Stimulated activated CD8-positive, alpha-beta memory T cell treated with anti-CD3 and anti-CD28 coated beads, Interleukin-4, amount 100 ng/mL, for 48 hours (primary cell): ENCODE measurements at regions not wholly inside any gene's neighbourhood (a gene's known extent, or its start where the extent isn't known, plus 50 kb on each side); places are given as distances from the start of the nearest gene placed in this dataset.
"Not testable (repeated sequence)": the region's sequence is repeated elsewhere in the genome, so short reads cannot be mapped to it uniquely, and the experiment has no call there.

Source experiments
- DNase-seq: peaks from one replicate; pipeline ENCODE4 v3.0.0-alpha.2; 2020

- DNase-seq, result no peak
These were observed 259.2 kb downstream of the UTRN start for GRCh38 chr6:144544266-144544830.

DNA sequence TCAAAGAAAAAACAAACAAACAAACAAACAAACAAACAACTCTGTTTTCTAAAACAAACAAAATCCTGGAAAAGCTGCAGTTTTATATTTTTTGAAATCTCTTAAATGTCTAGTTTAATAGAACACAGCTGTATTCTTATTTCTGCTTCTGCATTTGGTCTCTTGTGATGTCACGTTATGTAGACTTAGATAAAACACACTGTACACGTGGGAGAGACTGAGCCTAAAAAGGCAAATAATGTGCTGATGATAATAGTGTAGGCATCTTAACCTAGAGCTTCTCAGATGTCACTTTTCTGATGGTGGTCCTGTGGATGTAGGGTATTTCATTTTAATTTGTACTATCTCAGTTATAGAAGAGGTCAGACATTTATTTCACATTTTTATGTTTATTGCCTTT is 261.7 kb downstream of the UTRN start:
- no peak for DNase-seq

GRCh38 chr6:144547409-144547808 is 262.3 kb downstream of the UTRN start:
- no peak for DNase-seq

DNA sequence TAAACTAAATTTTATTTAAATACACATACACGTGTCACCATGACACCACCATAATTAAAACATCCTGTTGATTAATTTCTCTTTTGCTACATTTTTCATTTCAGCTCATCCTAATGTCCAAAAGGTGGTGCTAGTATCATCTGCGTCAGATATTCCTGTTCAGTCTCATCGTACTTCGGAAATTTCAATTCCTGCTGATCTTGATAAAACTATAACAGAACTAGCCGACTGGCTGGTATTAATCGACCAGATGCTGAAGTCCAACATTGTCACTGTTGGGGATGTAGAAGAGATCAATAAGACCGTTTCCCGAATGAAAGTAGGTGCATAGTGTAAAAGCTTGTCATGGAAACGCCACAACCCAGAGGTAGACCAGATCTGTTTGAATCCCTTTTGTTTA is 263.4 kb downstream of the UTRN start:
- no peak for DNase-seq

DNA sequence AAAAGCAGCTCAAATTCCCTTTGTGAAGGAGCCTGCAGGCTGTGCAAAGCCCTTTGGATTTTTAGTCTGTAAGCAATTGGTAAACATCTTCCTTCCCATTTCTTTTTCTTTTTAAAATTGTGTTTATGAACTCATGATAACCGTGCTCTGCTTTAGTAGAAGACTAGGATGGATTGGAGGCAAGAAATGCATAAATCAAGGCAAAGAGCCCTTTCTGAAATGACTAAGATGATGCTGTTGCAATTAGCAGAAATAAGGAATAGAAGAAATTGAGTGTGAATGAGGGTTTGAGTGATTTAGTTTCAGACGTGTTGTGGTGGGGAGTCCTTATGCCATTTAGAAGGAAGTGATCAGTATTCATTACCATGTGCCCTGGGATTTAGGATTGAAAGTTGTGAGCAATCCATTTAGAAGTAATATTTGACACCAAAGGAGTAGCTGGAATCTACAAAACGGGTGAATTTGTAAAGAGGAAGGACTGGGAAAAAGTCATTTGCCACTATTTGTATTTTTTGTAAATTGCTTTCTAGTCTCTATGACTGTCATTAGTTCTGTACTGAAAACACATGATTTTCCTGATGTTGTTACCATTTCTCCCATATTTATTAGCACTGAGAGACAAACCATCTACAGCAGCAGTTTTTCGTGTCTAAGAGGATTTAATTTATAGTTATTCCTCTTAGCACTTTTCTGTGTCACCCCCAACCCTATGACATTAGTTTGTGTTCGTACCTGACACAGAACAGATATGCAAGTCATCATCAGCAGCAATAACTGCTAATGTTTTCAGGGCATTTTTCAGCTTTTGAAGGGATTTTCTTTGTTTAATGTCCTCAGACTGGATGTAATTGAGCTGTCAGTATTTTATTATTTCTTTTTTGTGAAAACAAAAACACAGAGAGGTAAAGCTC is 265.0 kb downstream of the UTRN start:
- no peak for DNase-seq

DNA sequence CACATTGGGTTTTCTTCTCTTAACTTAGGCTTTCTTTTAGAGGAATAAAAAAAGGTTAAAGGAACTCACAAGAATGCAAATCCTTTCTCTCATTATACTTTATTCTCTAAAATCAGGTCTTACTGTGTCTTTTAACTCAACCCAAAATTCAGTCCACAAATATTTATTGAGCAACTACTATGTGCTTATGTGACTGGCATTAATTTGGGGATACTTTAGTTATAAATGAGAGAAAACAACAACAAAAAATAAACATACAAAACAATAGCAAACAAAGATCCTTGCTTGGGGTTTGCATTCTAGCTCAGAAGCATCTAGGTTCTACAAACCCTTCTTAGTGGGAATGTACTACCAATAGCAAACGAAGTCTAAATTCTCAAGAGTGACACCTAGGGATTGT is 266.2 kb downstream of the UTRN start:
- no peak for DNase-seq

DNA sequence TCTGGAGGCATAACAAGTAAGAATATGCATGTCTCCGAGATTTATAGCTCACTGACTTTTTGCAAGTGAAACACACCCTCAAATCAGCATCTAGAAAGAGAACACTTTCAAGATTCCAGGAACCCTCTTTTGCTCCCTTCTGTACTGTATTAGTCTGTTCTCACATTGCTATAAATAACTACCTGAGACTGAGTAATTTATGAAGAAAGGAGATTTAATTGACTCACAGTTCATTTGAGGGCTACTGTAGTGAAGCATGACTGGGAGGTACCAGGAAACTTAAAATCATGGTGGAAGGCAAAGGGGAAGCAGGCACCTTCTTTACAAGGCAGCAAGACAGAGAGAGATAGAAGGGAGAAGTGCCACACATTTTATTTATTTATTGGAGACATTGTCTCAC is 269.9 kb downstream of the UTRN start:
- DNase-seq, result no peak

GRCh38 chr6:144559865-144560593 is 274.9 kb downstream of the UTRN start:
- peak; percentile 48 for DNase-seq

DNA sequence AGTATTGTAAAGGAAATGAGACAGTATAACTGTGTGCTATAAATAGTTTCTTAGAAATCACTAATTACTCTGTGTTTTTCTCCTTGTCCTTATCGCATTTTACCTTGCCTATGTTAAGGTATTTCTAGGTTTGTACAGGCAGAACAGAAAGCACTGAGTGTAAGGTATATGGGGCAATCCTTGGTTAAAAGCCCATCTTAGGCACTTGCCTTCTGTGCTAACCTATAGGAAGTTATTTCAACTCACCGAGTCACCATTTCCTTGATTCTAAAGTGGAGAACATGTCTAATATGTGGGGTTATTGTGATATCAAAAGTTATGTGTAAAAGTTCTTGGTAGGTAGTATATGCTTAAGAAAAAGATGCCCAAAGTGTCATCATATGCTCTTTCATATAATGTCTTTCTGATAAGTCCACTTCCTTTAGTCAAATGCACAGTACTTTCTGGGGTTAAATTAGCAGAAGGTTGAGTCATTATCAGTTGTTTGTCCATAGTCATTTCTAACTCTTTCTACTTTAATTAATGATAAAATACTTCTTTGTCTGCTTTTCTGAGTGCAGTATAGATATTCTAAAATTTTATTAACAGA is 276.4 kb downstream of the UTRN start:
- DNase-seq, result no peak

DNA sequence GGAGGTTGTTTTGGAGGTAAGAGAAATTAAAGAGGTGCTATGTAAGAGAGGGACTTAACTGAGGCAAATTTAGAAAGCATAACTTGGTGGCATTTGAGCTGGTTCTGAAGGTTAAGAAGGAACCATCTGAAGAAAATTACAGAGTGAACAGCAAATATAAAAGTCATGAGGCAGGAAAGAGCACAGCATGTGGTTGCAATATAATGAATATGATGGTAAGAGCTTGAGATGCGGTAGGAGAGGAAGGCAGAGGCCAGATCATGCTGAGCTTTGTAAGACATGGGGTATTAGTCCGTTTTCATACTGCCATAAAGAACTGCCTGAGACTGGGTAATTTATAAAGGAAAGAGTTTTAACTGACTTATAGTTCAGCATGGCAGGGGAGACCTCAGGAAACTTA is 279.1 kb downstream of the UTRN start:
- DNase-seq, result no peak

DNA sequence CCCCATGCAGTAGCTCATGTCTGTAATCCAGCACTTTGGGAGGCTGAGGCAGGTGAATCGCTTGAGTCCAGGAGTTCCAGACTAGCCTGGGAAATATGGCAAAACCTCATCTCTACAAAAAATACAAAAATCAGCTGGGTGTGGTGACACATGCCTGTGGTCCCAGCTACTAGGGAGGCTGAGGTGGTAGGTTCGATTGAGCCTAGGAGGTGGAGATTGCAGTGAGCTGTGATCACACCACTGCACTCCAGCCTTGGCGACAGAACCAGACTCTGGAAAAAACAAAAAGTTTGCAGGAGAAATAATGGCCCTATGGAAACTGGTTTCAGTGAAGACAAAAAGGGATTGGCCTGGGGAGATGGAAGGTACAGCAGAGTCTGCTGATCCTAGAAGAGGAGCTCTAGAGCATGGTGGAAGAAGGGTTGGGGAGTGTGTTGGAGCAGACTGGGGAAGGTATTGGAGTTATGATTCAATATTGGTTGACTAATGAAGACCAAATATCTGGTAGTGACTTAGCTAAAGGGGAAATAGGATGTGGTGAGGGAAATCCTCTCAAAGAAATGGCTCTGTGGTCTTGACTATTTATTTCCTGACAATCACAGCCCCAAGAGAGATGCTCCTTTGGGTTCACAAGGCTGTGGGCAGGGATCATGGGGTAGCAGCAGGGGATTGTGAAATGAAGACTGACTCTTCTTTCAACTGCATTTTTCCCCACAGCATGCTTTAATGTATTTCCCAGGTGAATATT is 281.9 kb downstream of the UTRN start:
- DNase-seq, result no peak

- no peak for DNase-seq
These were observed 283.1 kb downstream of the UTRN start for GRCh38 chr6:144568241-144568640.

GRCh38 chr6:144572541-144572940 is 287.4 kb downstream of the UTRN start:
- not testable (repeated sequence) for DNase-seq

DNA sequence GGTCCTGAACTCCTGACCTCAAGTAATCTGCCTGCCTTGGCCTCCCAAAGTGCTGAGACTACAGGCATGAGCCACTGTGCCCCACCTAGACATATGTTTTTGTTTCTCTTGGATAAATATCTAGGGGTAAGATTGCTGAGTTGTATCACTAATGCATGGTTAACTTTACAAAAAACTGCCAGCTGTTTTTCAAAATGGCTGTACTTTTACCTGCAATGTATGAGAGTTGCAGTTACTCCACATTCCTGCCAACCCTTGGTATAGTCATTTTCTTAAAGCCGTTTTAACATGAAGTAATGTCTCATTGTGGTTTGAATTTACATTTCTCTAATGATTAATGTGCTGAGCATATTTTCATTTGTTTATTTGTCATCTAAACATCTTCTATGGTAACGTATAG is 289.7 kb downstream of the UTRN start:
- no peak for DNase-seq

- no peak for DNase-seq
These were observed 290.2 kb downstream of the UTRN start for GRCh38 chr6:144575327-144575726.

GRCh38 chr6:144576871-144577270 is 291.7 kb downstream of the UTRN start:
- no peak for DNase-seq

DNA sequence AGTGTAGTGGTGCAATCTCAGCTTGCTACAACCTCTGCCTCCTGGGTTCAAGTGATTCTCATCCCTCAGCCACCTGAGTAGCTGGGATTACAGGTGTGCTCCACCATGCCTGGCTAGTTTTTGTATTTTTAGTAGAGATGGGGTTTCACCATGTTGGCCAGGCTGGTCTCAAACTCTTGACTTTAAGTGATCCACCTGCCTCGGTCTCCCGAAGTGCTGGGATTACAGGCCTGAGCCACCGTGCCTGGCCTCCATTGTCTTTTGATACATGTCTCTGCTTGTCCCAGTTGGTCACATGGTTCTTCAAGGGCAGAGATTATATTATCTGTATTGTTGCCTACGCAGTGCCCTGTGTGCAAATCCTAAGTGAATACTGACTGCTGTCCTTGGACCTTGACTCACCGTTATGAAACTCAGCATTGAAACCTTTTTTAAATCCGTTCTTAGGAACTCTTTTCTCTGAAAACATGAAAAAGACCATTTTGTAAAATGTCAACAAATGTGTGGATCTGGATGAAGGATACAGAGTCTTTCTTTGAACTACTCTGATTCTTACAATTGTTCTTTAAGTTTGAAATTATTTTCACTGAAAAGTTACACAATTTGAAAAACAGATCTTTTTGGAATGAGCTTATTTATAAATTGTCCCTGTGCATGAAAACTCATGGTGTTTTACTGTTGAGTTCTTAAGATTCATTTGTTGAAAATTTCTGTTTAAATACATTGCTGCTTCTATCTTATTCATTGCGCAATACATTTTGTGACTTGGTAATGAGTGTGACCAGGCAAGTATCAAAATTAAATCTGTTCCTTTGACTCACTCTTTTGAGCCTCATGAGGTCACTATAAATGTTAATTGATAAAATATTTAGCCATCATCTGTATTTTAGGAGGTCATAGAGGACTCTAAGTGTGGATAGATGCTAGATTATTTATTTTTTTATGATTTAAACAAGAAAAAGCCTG is 293.5 kb downstream of the UTRN start:
- no peak for DNase-seq

DNA sequence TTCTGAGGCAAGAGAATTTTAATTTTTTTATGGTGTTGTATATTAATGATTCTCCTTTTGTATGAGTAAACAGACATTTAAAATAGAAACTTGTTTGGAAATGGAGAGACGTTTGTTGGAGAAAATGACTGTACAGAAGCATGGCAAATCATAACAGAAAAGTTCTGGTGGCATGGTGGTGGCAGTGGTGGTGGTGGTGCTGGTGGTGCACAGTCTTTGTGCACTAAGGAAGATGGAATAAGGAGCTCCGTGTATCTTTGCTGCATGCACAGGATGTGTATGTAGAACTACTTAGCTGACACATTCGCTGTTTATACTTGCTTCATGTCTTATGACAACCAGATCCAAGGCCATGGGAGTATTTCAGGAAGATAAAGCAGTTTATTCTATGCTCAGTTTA is 294.9 kb downstream of the UTRN start:
- DNase-seq, result no peak

GRCh38 chr6:144580771-144581170 is 295.6 kb downstream of the UTRN start:
- DNase-seq, result no peak

GRCh38 chr6:144581812-144582537 is 296.8 kb downstream of the UTRN start:
- DNase-seq, result no peak
